K562 (cell line): ENCODE measurements at regions not wholly inside any gene's neighbourhood (a gene's known extent, or its start where the extent isn't known, plus 50 kb on each side); places are given as distances from the start of the nearest gene placed in this dataset.

Experiments used
- ATAC-seq: fragments of 200-7000 bp; cut with Tn5 transposase; 3 replicates; pipeline ENCODE4 v1.9.1; 2020; ENCODE audit warnings: moderate library complexity
- BruUV-seq: library from RNA; stranded (reverse); fragments of 400-500 nt; replicated peaks from 2 replicates; lab custom pipeline; 2021; lab: Mats Ljungman, UMichigan
- CTCF ChIA-PET: fragments of 300-600 bp; formaldehyde crosslinking; extraction: SDS; loops from one replicate; lab custom pipeline; 2021; ENCODE audit warnings: low intra/inter-chr PET ratio; lab: Yijun Ruan, JAX
- POLR2A ChIA-PET: fragments of 300-600, 350-650 bp; sonication (Branson Sonifier 250); formaldehyde crosslinking; extraction: SDS; loops from one replicate; lab custom pipeline; 2021; ENCODE audit warnings: antibody characterized with exemption, inconsistent platforms; lab: Yijun Ruan, JAX
- DNase-seq, 4 experiments: peaks; one replicate each; pipeline versions ENCODE4 v3.0.0 to v3.0.0-alpha.2; 2011 to 2018; ENCODE audit warnings: low spot score in 3 of 4, mixed read lengths in 3 of 4; ENCODE audit errors: extremely low read depth in 1 of 4
- FAIRE-seq: peaks from 2 replicates; lab custom pipeline; 2011; peaks lifted over from hg19 to GRCh38; lab: Jason Lieb, UNC
- H2AFZ ChIP-seq: 2 replicates; pipeline ENCODE4 v1.6.0; 2011; ENCODE audit warnings: low read depth, low read length, control low read depth, inconsistent platforms
- H3K27ac ChIP-seq: fragments of 200-600 bp; 3 replicates; pipeline ENCODE4 v1.8.0; 2011; ENCODE audit warnings: low read depth, mild to moderate bottlenecking, control low read depth, inconsistent platforms, low read length, moderate library complexity, mixed read lengths; ENCODE audit errors: extremely low read depth
- H3K27me3 ChIP-seq, 2 experiments: fragments of 300-600 bp in 1 of 2; 2 replicates in 1 of 2; 3 replicates in 1 of 2; pipeline versions ENCODE4 v1.6.0 to v1.8.0; 2011; ENCODE audit warnings: inconsistent platforms in 2 of 2, low read length in 2 of 2, mild to moderate bottlenecking in 1 of 2, mixed read lengths in 1 of 2, moderate library complexity in 1 of 2; ENCODE audit not compliant: control insufficient read depth in 2 of 2, insufficient read depth in 2 of 2
- H3K36me3 ChIP-seq: fragments of 300-600 bp; 3 replicates; pipeline ENCODE4 v1.8.0; 2011; ENCODE audit warnings: mild to moderate bottlenecking, low read length, inconsistent platforms; ENCODE audit not compliant: control insufficient read depth, insufficient read depth
- H3K4me1 ChIP-seq, 2 experiments: fragments of 200-600 bp in 1 of 2; replicated peaks in 1 of 2; 2 replicates in 1 of 2; 3 replicates in 1 of 2; pipeline versions ENCODE4 v1.5.1 to v1.8.0; 2011; ENCODE audit warnings: inconsistent platforms in 2 of 2, low read length in 2 of 2, mild to moderate bottlenecking in 1 of 2, mixed read lengths in 1 of 2, moderate library complexity in 1 of 2; ENCODE audit not compliant: control insufficient read depth in 2 of 2, insufficient read depth in 2 of 2
- H3K4me2 ChIP-seq: 2 replicates; pipeline ENCODE4 v1.6.1; 2011; ENCODE audit warnings: low read length, control low read depth, inconsistent platforms, mixed read lengths; ENCODE audit not compliant: insufficient read depth
- H3K4me3 ChIP-seq: fragments of 200-600 bp; sonication (generic), shearing (Covaris generic); 2 replicates; pipeline ENCODE4 v1.5.1; 2016; ENCODE audit warnings: control low read depth, inconsistent platforms
- H3K79me2 ChIP-seq: fragments of 200-600 bp; 3 replicates; pipeline ENCODE4 v1.8.0; 2011; ENCODE audit warnings: low read length, inconsistent platforms; ENCODE audit not compliant: control insufficient read depth, insufficient read depth
- H3K9ac ChIP-seq, 2 experiments: 2 replicates each; pipeline versions ENCODE4 v1.6.0 to v1.6.1; 2011; ENCODE audit warnings: low read depth in 2 of 2, low read length in 2 of 2, control low read depth in 1 of 2, inconsistent platforms in 1 of 2, mild to moderate bottlenecking in 1 of 2, mixed read lengths in 1 of 2; ENCODE audit not compliant: insufficient read depth in 1 of 2
- H3K9me1 ChIP-seq: one replicate; pipeline ENCODE4 v1.6.0; 2011; ENCODE audit warnings: inconsistent platforms, mild to moderate bottlenecking, low read length, moderate library complexity; ENCODE audit not compliant: control insufficient read depth, insufficient read depth
- H3K9me3 ChIP-seq: replicated peaks from 2 replicates; pipeline ENCODE4 v1.5.1; 2011; ENCODE audit warnings: low read depth, low read length, inconsistent platforms; ENCODE audit not compliant: control insufficient read depth, insufficient read depth
- H4K20me1 ChIP-seq: replicated peaks from 2 replicates; pipeline ENCODE4 v1.6.1; 2011; ENCODE audit warnings: low read length, inconsistent platforms, mixed read lengths; ENCODE audit not compliant: control insufficient read depth, insufficient read depth
- ATF6 ChIP-seq: sonication (generic); formaldehyde crosslinking; IDR thresholded peaks from 2 replicates; pipeline ENCODE4 v1.4.0; 2020; ENCODE audit warnings: mild to moderate bottlenecking, missing genetic modification reagents
- MCM3 ChIP-seq: fragments of 450-650 bp; IDR thresholded peaks from 2 replicates; pipeline ENCODE4 v1.6.1; 2016
- MTA3 ChIP-seq: fragments of 450-650 bp; formaldehyde crosslinking; IDR thresholded peaks from 2 replicates; pipeline ENCODE4 v1.6.1; 2017; ENCODE audit warnings: mild to moderate bottlenecking, borderline replicate concordance
- NCOA2 ChIP-seq, 2 experiments: fragments of 450-650 bp; IDR thresholded peaks; 2 replicates each; pipeline ENCODE4 v1.6.1; 2018; ENCODE audit warnings: mild to moderate bottlenecking in 2 of 2, moderate library complexity in 1 of 2; ENCODE audit not compliant: partially characterized antibody in 2 of 2
- RAD51 ChIP-seq: fragments of 450-650 bp; IDR thresholded peaks from 2 replicates; pipeline ENCODE4 v1.7.1; 2016; ENCODE audit warnings: low read depth, mild to moderate bottlenecking, borderline replicate concordance
- SFPQ ChIP-seq: fragments of 200-400 bp; formaldehyde crosslinking; IDR thresholded peaks from 2 replicates; pipeline ENCODE4 v1.6.1; 2017; ENCODE audit warnings: mild to moderate bottlenecking, low read depth, low read length, moderate library complexity
- TCF3 ChIP-seq: sonication (generic); formaldehyde crosslinking; IDR thresholded peaks from 2 replicates; pipeline ENCODE4 v1.4.0; 2020; ENCODE audit warnings: mild to moderate bottlenecking, missing genetic modification reagents
- ZNF707 ChIP-seq: fragments of 250-450 bp; sonication (Bioruptor Pico); conservative IDR thresholded peaks from 2 replicates; pipeline ENCODE4 v1.8.0; 2022; ENCODE audit warnings: inconsistent platforms, mild to moderate bottlenecking, moderate library complexity
- ZNF77 ChIP-seq: fragments of 250-450 bp; sonication (Bioruptor Pico); IDR thresholded peaks from 2 replicates; pipeline ENCODE4 v1.5.0; 2020
- WGBS: fragments of 100-300 bp; shearing (Covaris generic); methylation state at CpG from one replicate; pipeline ENCODE4 v1.1.6; 2016; ENCODE audit warnings: low coverage, mixed read lengths; ENCODE audit not compliant: insufficient coverage; ENCODE audit errors: missing lambda C conversion rate; 5-methylcytosine and 5-hydroxymethylcytosine counted together
- in situ Hi-C: fragments of 300-500 bp; cut with MboI; formaldehyde crosslinking; loops from 4 replicates; pipeline ENCODE4 v1.15.0; 2018; ENCODE audit warnings: inconsistent platforms, mixed read lengths
- intact Hi-C: fragments of 100-400 bp; cut with micrococcal nuclease; formaldehyde crosslinking; loops from 2 replicates; pipeline ENCODE4 v1.14.2; 2022

GRCh38 chr16:54649876-54650275 is 280.8 kb upstream of the IRX5 start:
- ChIA-PET CTCF (no interaction called here), POLR2A (no interaction called here)
- FAIRE-seq = no peak
- TF ChIP-seq MTA3 = no peak
- TF ChIP-seq NCOA2 (IDR thresholded peaks at IDR 0.05; ENCODE audit: partially characterized antibody in 2 of 2) = no peak
- no peak for TF ChIP-seq SFPQ
- TF ChIP-seq ZNF707 (CRISPR knock-in tag) = no peak
- no peak for TF ChIP-seq RAD51
- no peak for TF ChIP-seq TCF3 (CRISPR knock-in tag)
- no peak for TF ChIP-seq ATF6
- TF ChIP-seq MCM3 = no peak
- no peak for TF ChIP-seq ZNF77 (CRISPR knock-in tag)
- no peaks in the 10 kb centered on the region for H3K36me3 ChIP-seq
- no peaks in the 10 kb centered on the region for H3K79me2 ChIP-seq
- no peak overlapping the region for H2AFZ ChIP-seq
- H3K4me1 ChIP-seq = no peaks in the 10 kb centered on the region
- H3K27ac ChIP-seq = no peak overlapping the region
- peaks cover 8 to 34% of the 10 kb centered on the region in 2 experiments; a peak in 4 of 5 replicates for H3K27me3 ChIP-seq
- 0% methylated on average over 6 of the region's 6 CpGs for WGBS
- no peak for DNase-seq
- H4K20me1 ChIP-seq = no peaks in the 10 kb centered on the region
- no peak overlapping the region for H3K9ac ChIP-seq
- in situ Hi-C loops (no loop called here), intact Hi-C loops (no loop called here)
- no peak overlapping the region for H3K4me3 ChIP-seq
- no peak for ATAC-seq
- no peak overlapping the region for H3K4me2 ChIP-seq
- no peaks in the 10 kb centered on the region for H3K9me1 ChIP-seq
- BruUV-seq = no TSS peak
- no peaks in the 10 kb centered on the region for H3K9me3 ChIP-seq
